DMS79 (cell line): ENCODE measurements at regions not wholly inside any gene's neighbourhood (a gene's known extent, or its start where the extent isn't known, plus 50 kb on each side); places are given as distances from the start of the nearest gene placed in this dataset.
"Not testable (repeated sequence)": the region's sequence is repeated elsewhere in the genome, so short reads cannot be mapped to it uniquely, and the experiment has no call there.

Experiments
- DNase-seq: peaks from one replicate; lab custom pipeline; 2025; lab: John Stamatoyannopoulos, UW

DNA sequence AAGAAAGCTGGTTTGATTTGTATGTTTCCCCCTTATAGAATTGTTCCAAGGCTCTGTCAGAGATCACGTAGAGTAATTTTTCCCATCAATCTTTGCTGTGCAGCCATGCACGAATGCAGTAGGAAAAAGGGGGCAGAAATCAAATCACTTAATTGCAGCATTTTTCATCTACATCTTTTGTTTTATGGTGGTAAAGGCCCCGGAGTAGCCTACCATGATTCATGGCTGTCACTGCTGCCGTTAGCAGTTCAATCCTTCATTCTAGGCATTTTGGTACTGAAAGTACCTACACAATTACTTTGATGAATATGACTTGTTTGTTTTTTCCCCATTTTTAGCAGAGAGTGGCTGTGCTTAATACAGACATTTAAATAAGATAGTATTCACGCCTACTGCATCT, 631.9 kb upstream of the MMS22L start:
- no peak for DNase-seq

DNA sequence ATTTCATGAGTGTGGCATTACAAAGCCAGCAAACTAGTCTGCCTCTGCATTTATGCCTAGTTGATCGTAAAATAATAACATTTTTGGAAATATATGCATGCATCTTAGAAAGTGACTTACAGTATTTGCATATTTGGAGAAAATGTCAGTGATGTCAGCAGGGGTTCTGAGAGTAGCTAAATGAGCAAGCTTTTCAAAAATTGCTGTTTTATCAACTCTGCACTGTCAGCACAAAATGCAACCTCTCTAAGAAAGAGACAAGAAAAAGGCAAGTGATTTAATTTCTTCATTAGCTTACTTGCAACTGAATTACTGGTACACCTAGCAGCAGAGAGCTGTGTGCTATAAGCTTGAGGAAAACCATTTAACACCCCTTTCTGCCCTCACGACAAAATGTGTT, 632.5 kb upstream of the MMS22L start:
- no peak for DNase-seq

DNA sequence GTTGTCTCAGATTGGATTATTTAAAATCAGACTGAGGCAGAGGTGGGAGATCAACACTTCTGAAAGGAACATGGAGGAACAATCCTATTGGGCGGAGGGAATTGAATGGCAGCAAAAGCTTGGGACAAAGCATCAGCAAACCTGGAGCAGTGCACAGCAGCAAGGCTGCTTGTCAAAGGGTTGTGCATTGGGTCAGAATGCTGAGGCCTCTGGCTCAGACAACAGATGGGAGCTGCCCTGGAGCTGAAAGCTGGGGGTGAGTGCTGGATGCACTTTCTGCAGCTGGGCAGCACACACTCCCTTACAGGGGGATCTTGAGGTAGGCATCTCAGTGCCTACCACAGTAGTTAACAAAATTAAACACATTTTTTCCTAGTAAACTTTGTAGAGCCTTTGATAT, 634.4 kb upstream of the MMS22L start:
- no peak for DNase-seq

- no peak for DNase-seq
Measured at GRCh38 chr6:97919046-97919445, 636.0 kb upstream of the MMS22L start.

DNA sequence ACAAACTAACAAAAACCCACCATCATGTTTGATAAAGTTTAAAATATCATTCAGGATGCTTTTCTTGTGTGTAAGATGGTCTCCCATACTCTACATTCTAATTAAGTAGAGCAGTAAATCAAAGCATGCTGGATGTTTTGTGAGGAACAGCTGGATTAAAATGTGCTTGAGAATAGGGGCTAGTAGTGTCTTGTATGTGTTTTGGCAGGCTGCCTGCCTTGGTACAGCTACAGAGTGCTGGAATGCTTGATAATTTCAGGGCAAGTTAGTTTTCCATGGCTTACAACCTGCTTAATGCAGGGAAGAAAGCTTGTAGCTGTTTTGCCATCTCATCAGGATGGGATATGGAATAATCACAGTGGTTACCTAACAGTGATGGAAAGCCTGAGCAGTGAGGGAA, 636.6 kb upstream of the MMS22L start:
- DNase-seq: no peak

GRCh38 chr6:97923249-97923648, 640.2 kb upstream of the MMS22L start:
- DNase-seq: no peak

DNA sequence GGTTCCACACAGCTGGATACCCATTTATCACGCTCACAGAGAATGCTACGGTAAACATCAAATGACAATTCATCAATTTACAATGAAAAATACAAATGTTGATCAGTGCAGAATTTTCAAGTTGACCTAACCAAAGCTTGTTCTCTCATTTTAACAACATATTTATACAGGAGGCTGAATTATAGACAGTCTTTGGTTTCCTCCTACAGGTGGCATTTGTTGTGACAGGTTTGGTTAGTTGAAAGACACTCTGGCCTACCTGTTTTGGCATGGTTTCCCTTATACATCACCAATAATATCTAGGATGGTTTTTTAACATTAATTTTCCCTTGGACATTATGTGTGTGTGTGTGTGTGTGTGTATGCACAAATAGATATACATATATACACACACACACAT, 642.5 kb upstream of the MMS22L start:
- DNase-seq: no peak

- DNase-seq: no peak
Measured at GRCh38 chr6:97939440-97940168, 656.6 kb upstream of the MMS22L start.

- no peak for DNase-seq
Measured at GRCh38 chr6:97947841-97948240, 664.8 kb upstream of the MMS22L start.

- DNase-seq: no peak
Measured at GRCh38 chr6:97958134-97958533, 675.1 kb upstream of the MMS22L start.

- no peak for DNase-seq
Measured at GRCh38 chr6:97963193-97963592, 680.2 kb upstream of the MMS22L start.

- no peak for DNase-seq
Measured at GRCh38 chr6:97969065-97969464, 686.0 kb upstream of the MMS22L start.

GRCh38 chr6:97977084-97977483, 694.1 kb upstream of the MMS22L start:
- no peak for DNase-seq

DNA sequence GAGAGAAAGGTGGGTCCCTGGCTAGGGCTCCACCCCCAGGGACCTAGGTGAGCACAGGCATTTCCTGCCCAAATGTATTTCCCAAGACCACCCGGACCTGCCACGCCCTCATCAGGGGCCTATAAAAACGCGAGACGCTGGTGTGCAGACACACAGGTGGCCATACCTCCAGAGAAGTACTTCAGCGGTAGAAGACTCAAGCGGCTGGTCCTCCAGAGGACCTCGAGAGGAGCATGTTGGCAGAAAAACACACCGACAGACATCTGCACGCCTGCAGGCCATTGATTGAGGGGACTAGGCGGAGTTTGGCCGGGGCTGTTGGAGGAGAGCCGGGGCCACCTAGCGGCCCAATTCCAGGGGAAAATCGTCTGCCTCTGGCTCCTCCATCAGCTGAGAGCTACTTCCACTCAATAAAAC, 695.8 kb upstream of the MMS22L start:
- DNase-seq: no peak

- not testable (repeated sequence) for DNase-seq
Measured at GRCh38 chr6:97979285-97979684, 696.3 kb upstream of the MMS22L start.

DNA sequence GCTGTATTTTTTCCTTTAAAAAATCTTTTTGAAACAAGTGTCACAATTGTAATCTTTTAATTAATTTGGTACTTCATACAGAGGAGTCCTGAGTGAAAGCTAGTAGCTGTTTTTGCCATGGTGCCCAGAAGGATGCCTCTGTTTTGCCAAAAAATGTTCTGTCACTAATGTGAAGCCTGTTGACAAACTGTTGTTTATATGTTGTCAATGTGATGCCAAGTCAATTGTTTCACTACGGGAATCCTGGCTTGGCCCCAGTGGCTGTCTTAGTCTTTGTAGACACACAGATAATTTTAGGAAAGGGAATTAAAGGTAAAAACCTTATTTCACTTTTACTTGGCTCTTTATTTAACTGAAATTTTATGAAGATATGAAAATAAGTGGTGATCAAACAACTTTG, 706.4 kb upstream of the MMS22L start:
- DNase-seq: no peak

GRCh38 chr6:97995158-97995557, 712.1 kb upstream of the MMS22L start:
- DNase-seq: no peak

GRCh38 chr6:98002678-98003077, 719.7 kb upstream of the MMS22L start:
- no peak for DNase-seq

DNA sequence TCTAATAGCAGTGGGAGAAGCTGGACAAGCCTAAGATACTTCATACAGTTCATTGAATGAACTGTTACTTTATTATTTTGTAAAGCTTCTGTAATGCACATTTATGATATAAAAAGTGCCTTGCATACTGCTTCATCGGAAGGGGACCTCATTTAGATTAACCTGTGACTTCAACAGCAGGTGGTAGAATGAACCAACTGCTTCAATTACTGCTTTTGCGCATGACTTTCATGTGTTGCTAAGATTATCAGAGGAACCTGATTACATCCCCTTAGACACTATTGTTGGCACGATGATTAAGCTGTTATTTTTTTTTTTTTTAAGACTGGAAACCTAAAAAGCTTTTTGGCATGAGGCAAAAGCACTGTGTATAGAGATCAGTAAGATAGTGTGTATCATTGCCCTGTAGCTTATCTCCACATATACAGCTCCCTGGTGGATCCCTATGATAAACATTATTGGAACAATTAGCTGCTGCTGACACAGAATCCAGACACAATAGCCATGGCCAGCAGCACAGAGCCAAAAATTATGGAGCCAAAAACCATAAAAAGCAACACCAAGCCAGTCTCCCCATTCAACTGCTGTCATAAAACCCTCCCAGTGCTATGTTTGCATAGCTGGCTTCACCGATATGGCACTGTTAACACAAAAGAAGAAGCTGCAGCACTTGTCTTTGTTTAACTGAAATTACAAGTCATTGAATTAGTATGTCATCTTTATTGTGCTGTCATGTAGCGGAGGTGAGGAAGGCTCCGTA, 731.6 kb upstream of the MMS22L start:
- no peak for DNase-seq

DNA sequence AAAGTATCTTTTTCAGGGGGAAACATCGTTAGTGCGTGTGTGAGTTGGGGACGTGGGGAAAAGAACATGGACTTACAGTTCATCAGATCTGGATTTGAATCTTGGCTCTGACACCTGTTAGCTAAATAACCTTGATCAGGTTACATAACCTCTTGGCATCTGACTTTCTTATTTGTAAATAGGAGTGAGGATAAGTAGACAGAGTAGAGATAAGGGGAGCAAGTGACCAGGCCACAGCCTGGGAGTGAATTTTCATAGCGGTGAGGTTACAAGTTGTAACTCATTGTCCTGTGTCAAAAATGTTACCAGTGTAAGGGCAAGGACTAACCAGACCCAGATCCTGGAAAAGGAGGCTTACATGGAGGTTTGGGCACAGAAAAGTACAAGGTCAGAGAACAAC, 733.5 kb upstream of the MMS22L start:
- no peak for DNase-seq

- no peak for DNase-seq
Measured at GRCh38 chr6:98020222-98020621, 737.2 kb upstream of the MMS22L start.

DNA sequence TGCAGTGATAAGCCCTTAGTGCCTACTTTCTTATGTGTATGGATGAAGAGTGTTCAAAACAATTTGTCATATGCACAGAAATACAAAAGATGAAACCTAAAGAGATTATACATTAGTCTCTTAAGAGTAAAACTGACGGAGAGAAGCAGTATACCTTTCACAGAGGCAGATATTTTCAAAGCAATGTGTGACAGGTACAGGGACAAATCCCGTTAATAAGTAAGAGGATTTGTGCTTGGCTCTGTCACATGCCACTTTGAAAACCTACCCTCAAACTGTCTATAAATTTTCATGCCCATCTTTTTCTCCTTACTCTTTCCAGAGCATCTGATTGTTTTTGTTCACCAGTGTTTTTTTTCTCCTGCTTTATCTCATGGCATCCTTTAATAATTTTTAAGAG, 741.3 kb upstream of the MMS22L start:
- DNase-seq: no peak

DNA sequence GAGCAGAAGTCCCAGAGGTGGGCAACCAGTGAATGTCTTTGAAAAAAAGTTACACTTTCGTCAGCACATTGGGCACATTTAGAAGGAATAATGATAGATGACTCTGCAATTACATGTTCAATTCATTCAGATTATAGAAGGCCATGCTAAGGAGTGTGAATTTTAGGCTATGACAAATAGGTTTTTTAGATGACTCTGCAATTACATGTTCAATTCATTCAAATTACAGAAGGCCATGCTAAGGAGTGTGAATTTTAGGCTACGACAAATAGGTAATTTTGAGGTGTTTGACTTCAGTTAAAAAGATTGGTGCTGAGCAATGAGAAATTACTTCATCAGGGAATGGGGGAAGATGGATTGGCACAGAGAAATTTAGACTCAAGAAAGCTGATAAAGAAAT, 744.9 kb upstream of the MMS22L start:
- DNase-seq: no peak

DNA sequence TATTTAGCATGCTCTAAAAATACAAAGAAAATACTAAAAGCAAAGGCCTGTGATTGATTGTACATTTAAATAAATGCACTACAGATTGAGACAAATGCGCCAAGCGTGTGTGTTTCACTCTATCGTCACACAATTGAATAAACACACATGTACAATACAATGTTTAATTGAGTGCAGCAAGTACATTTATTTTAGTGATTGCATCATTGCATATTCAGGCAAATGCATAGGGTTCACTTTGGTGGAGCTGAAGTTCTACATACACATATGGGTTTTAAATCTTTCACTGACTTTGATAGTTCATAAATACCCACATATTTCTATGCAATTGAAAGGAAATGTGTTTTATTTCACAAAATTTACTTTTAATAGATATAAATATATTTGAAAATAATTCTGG, 750.6 kb upstream of the MMS22L start:
- peak; percentile 11 for DNase-seq
